ENCODE measurements at regions not wholly inside any gene's neighbourhood (a gene's known extent, or its start where the extent isn't known, plus 50 kb on each side); places are given as distances from the start of the nearest gene placed in this dataset.
"Not testable (repeated sequence)": the region's sequence is repeated elsewhere in the genome, so short reads cannot be mapped to it uniquely, and the experiment has no call there.

GRCh38 chr6:167479901-167480648, 155.2 kb downstream of the TTLL2 start:
- no peaks in the 10 kb centered on the region for H3K27me3 ChIP-seq (ENCODE audit: insufficient read depth, low read length)
- no peak overlapping the region for H3K4me3 Mint-ChIP-seq
- H3K4me1 ChIP-seq (ENCODE audit: insufficient read depth, low read length), result no peaks in the 10 kb centered on the region
- no peak overlapping the region for H3K4me3 ChIP-seq (ENCODE audit: low read length in 2 of 2)
- CTCF ChIA-PET (ENCODE audit: partially characterized antibody), result no interaction called here
- POLR2A ChIA-PET (ENCODE audit: partially characterized antibody), result no interaction called here
- H3K36me3 Mint-ChIP-seq, result no peaks in the 10 kb centered on the region
- no peaks in the 10 kb centered on the region for H3K9me3 Mint-ChIP-seq
- no peak for DNase-seq
- intact Hi-C loops (cut with micrococcal nuclease), result no loop called here
- H3K27ac Mint-ChIP-seq, result no peak overlapping the region
- no peaks in the 10 kb centered on the region for H3K4me1 Mint-ChIP-seq
- peaks cover 21% of the 10 kb centered on the region in 2 donors for H3K27me3 Mint-ChIP-seq
- no peaks in the 10 kb centered on the region for H3K36me3 ChIP-seq (ENCODE audit: insufficient read depth, low read length)
- H3K9me3 ChIP-seq (ENCODE audit: control insufficient read depth in 1 of 2, low read length in 2 of 2), result no peaks in the 10 kb centered on the region
- H3K27ac ChIP-seq (ENCODE audit: low read depth, low read length), result no peak overlapping the region

GRCh38 chr6:167481307-167481926, 156.5 kb downstream of the TTLL2 start:
- POLR2A ChIA-PET (ENCODE audit: partially characterized antibody), result no interaction called here
- no peaks in the 10 kb centered on the region for H3K4me1 ChIP-seq (ENCODE audit: insufficient read depth, low read length)
- H3K4me1 Mint-ChIP-seq, result no peaks in the 10 kb centered on the region
- no peak overlapping the region for H3K27ac ChIP-seq (ENCODE audit: low read depth, low read length)
- intact Hi-C loops (cut with micrococcal nuclease), result no loop called here
- H3K36me3 ChIP-seq (ENCODE audit: insufficient read depth, low read length), result no peaks in the 10 kb centered on the region
- no peak overlapping the region for H3K27ac Mint-ChIP-seq
- H3K4me3 ChIP-seq (ENCODE audit: low read length in 2 of 2), result no peak overlapping the region
- H3K4me3 Mint-ChIP-seq, result no peak overlapping the region
- H3K27me3 ChIP-seq (ENCODE audit: insufficient read depth, low read length), result no peaks in the 10 kb centered on the region
- no peak for DNase-seq
- H3K9me3 Mint-ChIP-seq, result no peaks in the 10 kb centered on the region
- no peaks in the 10 kb centered on the region for H3K9me3 ChIP-seq (ENCODE audit: control insufficient read depth in 1 of 2, low read length in 2 of 2)
- H3K36me3 Mint-ChIP-seq, result no peaks in the 10 kb centered on the region
- H3K27me3 Mint-ChIP-seq, result peaks cover 23 to 25% of the 10 kb centered on the region in 2 donors
- CTCF ChIA-PET (ENCODE audit: partially characterized antibody), result no interaction called here

- H3K36me3 Mint-ChIP-seq; H3K27ac Mint-ChIP-seq; H3K4me1 Mint-ChIP-seq; POLR2A ChIA-PET (ENCODE audit: partially characterized antibody); H3K9me3 Mint-ChIP-seq; H3K4me3 ChIP-seq (ENCODE audit: low read length in 2 of 2); H3K4me3 Mint-ChIP-seq; H3K27me3 ChIP-seq (ENCODE audit: insufficient read depth, low read length); H3K4me1 ChIP-seq (ENCODE audit: insufficient read depth, low read length); intact Hi-C loops (cut with micrococcal nuclease); DNase-seq; H3K27ac ChIP-seq (ENCODE audit: low read depth, low read length); H3K9me3 ChIP-seq (ENCODE audit: control insufficient read depth in 1 of 2, low read length in 2 of 2); H3K36me3 ChIP-seq (ENCODE audit: insufficient read depth, low read length): not testable (repeated sequence)
- CTCF ChIA-PET (ENCODE audit: partially characterized antibody), result interaction anchor here (0.6 kb wide), 1 partner anchor 1405 kb away, joined by 3 read pairs; no protein-coding TSS in a partner anchor
- H3K27me3 Mint-ChIP-seq, result peaks cover 26 to 32% of the 10 kb centered on the region in 2 donors
These were observed 157.9 kb downstream of the TTLL2 start for GRCh38 chr6:167482801-167483200.

- CTCF ChIA-PET (ENCODE audit: partially characterized antibody), result interaction anchor here (1.3 to 1.8 kb wide), 3 partner anchors 13 to 414 kb away, joined by 4 to 9 read pairs (median 7); no protein-coding TSS in a partner anchor
- H3K36me3 Mint-ChIP-seq, result no peaks in the 10 kb centered on the region
- no peaks in the 10 kb centered on the region for H3K9me3 ChIP-seq (ENCODE audit: control insufficient read depth in 1 of 2, low read length in 2 of 2)
- H3K36me3 ChIP-seq (ENCODE audit: insufficient read depth, low read length), result no peaks in the 10 kb centered on the region
- H3K4me3 Mint-ChIP-seq, result no peak overlapping the region
- no peak overlapping the region for H3K4me3 ChIP-seq (ENCODE audit: low read length in 2 of 2)
- H3K4me1 ChIP-seq (ENCODE audit: insufficient read depth, low read length), result no peaks in the 10 kb centered on the region
- intact Hi-C loops (cut with micrococcal nuclease), result no loop called here
- no peak overlapping the region for H3K27ac ChIP-seq (ENCODE audit: low read depth, low read length)
- H3K27ac Mint-ChIP-seq, result no peak overlapping the region
- H3K27me3 ChIP-seq (ENCODE audit: insufficient read depth, low read length), result no peaks in the 10 kb centered on the region
- H3K27me3 Mint-ChIP-seq, result peaks cover 17 to 33% of the 10 kb centered on the region in 2 donors
- POLR2A ChIA-PET (ENCODE audit: partially characterized antibody), result no interaction called here
- no peak for DNase-seq
- no peaks in the 10 kb centered on the region for H3K9me3 Mint-ChIP-seq
- peaks cover 0 to 1% (median 0%) of the 10 kb centered on the region in 4 donors for H3K4me1 Mint-ChIP-seq
These were observed 160.5 kb downstream of the TTLL2 start for GRCh38 chr6:167485186-167485978.

- H3K27me3 Mint-ChIP-seq, result peaks cover 12 to 33% of the 10 kb centered on the region in 2 donors
- intact Hi-C loops (cut with micrococcal nuclease), result no loop called here
These were observed 163.1 kb downstream of the TTLL2 start for GRCh38 chr6:167487749-167488664.

GRCh38 chr6:167491438-167492099, 166.7 kb downstream of the TTLL2 start:
- Mint-ChIP-seq H3K4me1 (peaks cover 0 to 1% (median 0%) of the 10 kb centered on the region in 4 donors), H3K4me3 (no peak overlapping the region), H3K27ac (no peak overlapping the region), H3K27me3 (peaks cover 8 to 25% of the 10 kb centered on the region in 2 donors), H3K36me3 (no peaks in the 10 kb centered on the region), H3K9me3 (peaks cover 0 to 3% (median 0%) of the 10 kb centered on the region in 8 donors)
- Histone ChIP-seq H3K9me3 (ENCODE audit: control insufficient read depth in 1 of 2, low read length in 2 of 2) (no peaks in the 10 kb centered on the region), H3K4me3 (ENCODE audit: low read length in 2 of 2) (no peak overlapping the region), H3K27me3 (ENCODE audit: insufficient read depth, low read length) (no peaks in the 10 kb centered on the region), H3K27ac (ENCODE audit: low read depth, low read length) (no peak overlapping the region), H3K4me1 (ENCODE audit: insufficient read depth, low read length) (no peaks in the 10 kb centered on the region), H3K36me3 (ENCODE audit: insufficient read depth, low read length) (no peaks in the 10 kb centered on the region)
- ChIA-PET CTCF (ENCODE audit: partially characterized antibody) (no interaction called here), POLR2A (ENCODE audit: partially characterized antibody) (no interaction called here)
- no peak for DNase-seq
- intact Hi-C loops (cut with micrococcal nuclease), result no loop called here

More at GRCh38 chr6:167487749-167488664, 163.1 kb downstream of the TTLL2 start:
- Histone ChIP-seq H3K9me3 (ENCODE audit: control insufficient read depth in 1 of 2, low read length in 2 of 2) (no peaks in the 10 kb centered on the region), H3K4me3 (ENCODE audit: low read length in 2 of 2) (no peak overlapping the region), H3K27ac (ENCODE audit: low read depth, low read length) (no peak overlapping the region), H3K4me1 (ENCODE audit: insufficient read depth, low read length) (no peaks in the 10 kb centered on the region), H3K27me3 (ENCODE audit: insufficient read depth, low read length) (no peaks in the 10 kb centered on the region), H3K36me3 (ENCODE audit: insufficient read depth, low read length) (no peaks in the 10 kb centered on the region)
- Mint-ChIP-seq H3K27ac (no peak overlapping the region), H3K4me1 (peaks cover 0 to 1% (median 0%) of the 10 kb centered on the region in 4 donors), H3K36me3 (no peaks in the 10 kb centered on the region), H3K4me3 (no peak overlapping the region), H3K9me3 (no peaks in the 10 kb centered on the region)
- POLR2A ChIA-PET (ENCODE audit: partially characterized antibody), result no interaction called here
- no peak for DNase-seq
- CTCF ChIA-PET (ENCODE audit: partially characterized antibody), result interaction anchor here (0.6 to 1.5 kb wide), 2 partner anchors 137 to 409 kb away, joined by 3 read pairs; no protein-coding TSS in a partner anchor

Data from CD4-positive, alpha-beta memory T cell (primary cell).